ENCODE measurements at regions not wholly inside any gene's neighbourhood (a gene's known extent, or its start where the extent isn't known, plus 50 kb on each side); places are given as distances from the start of the nearest gene placed in this dataset.

- Histone ChIP-seq H3K36me3 (ENCODE audit: control insufficient read depth in 3 of 3, insufficient read depth in 3 of 3, low read length in 3 of 3) (no peaks in the 10 kb centered on the region), H3K4me1 (ENCODE audit: control insufficient read depth in 3 of 3, insufficient read depth in 3 of 3, low read length in 3 of 3) (peaks cover 12 to 21% (median 13%) of the 10 kb centered on the region in 3 donors)
These were observed 86.5 kb downstream of the FOXL3 start for GRCh38 chr7:376306-377079.

GRCh38 chr7:377080-378040, 87.4 kb downstream of the FOXL3 start:
- no peaks in the 10 kb centered on the region for H3K36me3 ChIP-seq (ENCODE audit: control insufficient read depth in 3 of 3, insufficient read depth in 3 of 3, low read length in 3 of 3)
- H3K9me3 ChIP-seq (ENCODE audit: control insufficient read depth in 3 of 3, low read length in 3 of 3): no peaks in the 10 kb centered on the region
- no peak overlapping the region for H3K27ac ChIP-seq (ENCODE audit: low read depth, low read length)
- H3K9ac ChIP-seq (ENCODE audit: low read depth in 1 of 3, low read length in 3 of 3): no peak overlapping the region
- H3K4me3 ChIP-seq (ENCODE audit: low read length in 3 of 3): no peak overlapping the region
- peaks cover 12 to 21% (median 13%) of the 10 kb centered on the region in 3 donors for H3K4me1 ChIP-seq (ENCODE audit: control insufficient read depth in 3 of 3, insufficient read depth in 3 of 3, low read length in 3 of 3)
- H3K27me3 ChIP-seq (ENCODE audit: control insufficient read depth in 3 of 3, insufficient read depth in 3 of 3, low read length in 3 of 3): peaks cover 7 to 50% (median 33%) of the 10 kb centered on the region in 3 donors

More at GRCh38 chr7:376306-377079, 86.5 kb downstream of the FOXL3 start:
- H3K27ac ChIP-seq (ENCODE audit: low read depth, low read length): no peak overlapping the region
- no peaks in the 10 kb centered on the region for H3K9me3 ChIP-seq (ENCODE audit: control insufficient read depth in 3 of 3, low read length in 3 of 3)
- no peak overlapping the region for H3K9ac ChIP-seq (ENCODE audit: low read depth in 1 of 3, low read length in 3 of 3)
- no peak overlapping the region for H3K4me3 ChIP-seq (ENCODE audit: low read length in 3 of 3)
- H3K27me3 ChIP-seq (ENCODE audit: control insufficient read depth in 3 of 3, insufficient read depth in 3 of 3, low read length in 3 of 3): peaks cover 7 to 50% (median 33%) of the 10 kb centered on the region in 3 donors

GRCh38 chr7:378041-378420, 88.1 kb downstream of the FOXL3 start:
- no peak overlapping the region for H3K27ac ChIP-seq (ENCODE audit: low read depth, low read length)
- peaks cover 12 to 21% (median 13%) of the 10 kb centered on the region in 3 donors for H3K4me1 ChIP-seq (ENCODE audit: control insufficient read depth in 3 of 3, insufficient read depth in 3 of 3, low read length in 3 of 3)
- H3K36me3 ChIP-seq (ENCODE audit: control insufficient read depth in 3 of 3, insufficient read depth in 3 of 3, low read length in 3 of 3): no peaks in the 10 kb centered on the region
- no peak overlapping the region for H3K9ac ChIP-seq (ENCODE audit: low read depth in 1 of 3, low read length in 3 of 3)
- no peaks in the 10 kb centered on the region for H3K9me3 ChIP-seq (ENCODE audit: control insufficient read depth in 3 of 3, low read length in 3 of 3)
- H3K4me3 ChIP-seq (ENCODE audit: low read length in 3 of 3): no peak overlapping the region
- peaks cover 7 to 50% (median 33%) of the 10 kb centered on the region in 3 donors for H3K27me3 ChIP-seq (ENCODE audit: control insufficient read depth in 3 of 3, insufficient read depth in 3 of 3, low read length in 3 of 3)

GRCh38 chr7:378551-379455, 88.8 kb downstream of the FOXL3 start:
- Histone ChIP-seq H3K4me3 (ENCODE audit: low read length in 3 of 3) (peak overlapping the region; percentile 49 to 68 (median 56)), H3K27ac (ENCODE audit: low read depth, low read length) (no peak overlapping the region), H3K27me3 (ENCODE audit: control insufficient read depth in 3 of 3, insufficient read depth in 3 of 3, low read length in 3 of 3) (peaks cover 7 to 49% (median 33%) of the 10 kb centered on the region in 3 donors), H3K9ac (ENCODE audit: low read depth in 1 of 3, low read length in 3 of 3) (peak overlapping the region in 2 of 3 donors; percentile 50 to 68), H3K9me3 (ENCODE audit: control insufficient read depth in 3 of 3, low read length in 3 of 3) (no peaks in the 10 kb centered on the region), H3K36me3 (ENCODE audit: control insufficient read depth in 3 of 3, insufficient read depth in 3 of 3, low read length in 3 of 3) (no peaks in the 10 kb centered on the region), H3K4me1 (ENCODE audit: control insufficient read depth in 3 of 3, insufficient read depth in 3 of 3, low read length in 3 of 3) (peaks cover 12 to 21% (median 13%) of the 10 kb centered on the region in 3 donors)

GRCh38 chr7:379456-380138, 89.6 kb downstream of the FOXL3 start:
- Histone ChIP-seq H3K9ac (ENCODE audit: low read depth in 1 of 3, low read length in 3 of 3) (peak overlapping the region in 2 of 3 donors; percentile 50 to 68), H3K36me3 (ENCODE audit: control insufficient read depth in 3 of 3, insufficient read depth in 3 of 3, low read length in 3 of 3) (no peaks in the 10 kb centered on the region), H3K9me3 (ENCODE audit: control insufficient read depth in 3 of 3, low read length in 3 of 3) (peaks cover 0 to 5% (median 2%) of the 10 kb centered on the region in 3 donors), H3K4me1 (ENCODE audit: control insufficient read depth in 3 of 3, insufficient read depth in 3 of 3, low read length in 3 of 3) (peaks cover 12 to 21% (median 13%) of the 10 kb centered on the region in 3 donors), H3K27me3 (ENCODE audit: control insufficient read depth in 3 of 3, insufficient read depth in 3 of 3, low read length in 3 of 3) (peaks cover 7 to 44% (median 33%) of the 10 kb centered on the region in 3 donors), H3K27ac (ENCODE audit: low read depth, low read length) (no peak overlapping the region), H3K4me3 (ENCODE audit: low read length in 3 of 3) (peak overlapping the region; percentile 49 to 68 (median 56))

- peaks cover 7 to 38% (median 28%) of the 10 kb centered on the region in 3 donors for H3K27me3 ChIP-seq (ENCODE audit: control insufficient read depth in 3 of 3, insufficient read depth in 3 of 3, low read length in 3 of 3)
- H3K36me3 ChIP-seq (ENCODE audit: control insufficient read depth in 3 of 3, insufficient read depth in 3 of 3, low read length in 3 of 3): no peaks in the 10 kb centered on the region
- H3K9me3 ChIP-seq (ENCODE audit: control insufficient read depth in 3 of 3, low read length in 3 of 3): peaks cover 0 to 6% (median 2%) of the 10 kb centered on the region in 3 donors
- peak overlapping the region in 1 of 3 donors; percentile 68 for H3K9ac ChIP-seq (ENCODE audit: low read depth in 1 of 3, low read length in 3 of 3)
- H3K27ac ChIP-seq (ENCODE audit: low read depth, low read length): no peak overlapping the region
- peak overlapping the region; percentile 49 to 68 (median 56) for H3K4me3 ChIP-seq (ENCODE audit: low read length in 3 of 3)
- peaks cover 12 to 21% (median 13%) of the 10 kb centered on the region in 3 donors for H3K4me1 ChIP-seq (ENCODE audit: control insufficient read depth in 3 of 3, insufficient read depth in 3 of 3, low read length in 3 of 3)
These were observed 90.1 kb downstream of the FOXL3 start for GRCh38 chr7:380139-380485.

- Histone ChIP-seq H3K9me3 (ENCODE audit: control insufficient read depth in 3 of 3, low read length in 3 of 3) (peaks cover 0 to 6% (median 2%) of the 10 kb centered on the region in 3 donors), H3K27ac (ENCODE audit: low read depth, low read length) (no peak overlapping the region), H3K9ac (ENCODE audit: low read depth in 1 of 3, low read length in 3 of 3) (no peak overlapping the region), H3K27me3 (ENCODE audit: control insufficient read depth in 3 of 3, insufficient read depth in 3 of 3, low read length in 3 of 3) (peaks cover 7 to 33% (median 22%) of the 10 kb centered on the region in 3 donors), H3K36me3 (ENCODE audit: control insufficient read depth in 3 of 3, insufficient read depth in 3 of 3, low read length in 3 of 3) (no peaks in the 10 kb centered on the region), H3K4me1 (ENCODE audit: control insufficient read depth in 3 of 3, insufficient read depth in 3 of 3, low read length in 3 of 3) (peaks cover 12 to 21% (median 13%) of the 10 kb centered on the region in 3 donors), H3K4me3 (ENCODE audit: low read length in 3 of 3) (no peak overlapping the region)
These were observed 90.8 kb downstream of the FOXL3 start for GRCh38 chr7:380711-381210.

GRCh38 chr7:381211-382042, 91.5 kb downstream of the FOXL3 start:
- Histone ChIP-seq H3K27me3 (ENCODE audit: control insufficient read depth in 3 of 3, insufficient read depth in 3 of 3, low read length in 3 of 3) (peaks cover 7 to 28% (median 19%) of the 10 kb centered on the region in 3 donors), H3K4me3 (ENCODE audit: low read length in 3 of 3) (no peak overlapping the region), H3K9ac (ENCODE audit: low read depth in 1 of 3, low read length in 3 of 3) (no peak overlapping the region), H3K36me3 (ENCODE audit: control insufficient read depth in 3 of 3, insufficient read depth in 3 of 3, low read length in 3 of 3) (no peaks in the 10 kb centered on the region), H3K9me3 (ENCODE audit: control insufficient read depth in 3 of 3, low read length in 3 of 3) (peaks cover 0 to 6% (median 2%) of the 10 kb centered on the region in 3 donors), H3K4me1 (ENCODE audit: control insufficient read depth in 3 of 3, insufficient read depth in 3 of 3, low read length in 3 of 3) (peaks cover 12 to 21% (median 13%) of the 10 kb centered on the region in 3 donors), H3K27ac (ENCODE audit: low read depth, low read length) (no peak overlapping the region)

Data from skeletal muscle tissue (tissue), 3 donors.